ENCODE measurements at regions not wholly inside any gene's neighbourhood (a gene's known extent, or its start where the extent isn't known, plus 50 kb on each side); places are given as distances from the start of the nearest gene placed in this dataset.

- TF ChIP-seq CTCF (conservative IDR thresholded peaks at IDR 0.05; ENCODE audit: low read depth, low read length): no peak
- no peak for DNase-seq (ENCODE audit: low read depth)
Observed at GRCh38 chr1:172717722-172718465, 59.0 kb downstream of the FASLG start.

GRCh38 chr1:172719066-172719627 lies 60.2 kb downstream of the FASLG start:
- no peak for TF ChIP-seq CTCF (conservative IDR thresholded peaks at IDR 0.05; ENCODE audit: low read depth, low read length)
- H3K4me3 ChIP-seq (ENCODE audit: low read depth, low read length): no peak overlapping the region
- no peak for DNase-seq (ENCODE audit: low read depth)

More at GRCh38 chr1:172717722-172718465, 59.0 kb downstream of the FASLG start:
- H3K4me3 ChIP-seq (ENCODE audit: low read depth, low read length): no peak overlapping the region

GRCh38 chr1:172719694-172720138 lies 60.8 kb downstream of the FASLG start:
- H3K4me3 ChIP-seq (ENCODE audit: low read depth, low read length): no peak overlapping the region
- peak; percentile 83 for TF ChIP-seq CTCF (conservative IDR thresholded peaks at IDR 0.05; ENCODE audit: low read depth, low read length)
- peak; percentile 30 for DNase-seq (ENCODE audit: low read depth)

- no peak for TF ChIP-seq CTCF (conservative IDR thresholded peaks at IDR 0.05; ENCODE audit: low read depth, low read length)
- no peak overlapping the region for H3K4me3 ChIP-seq (ENCODE audit: low read depth, low read length)
- no peak for DNase-seq (ENCODE audit: low read depth)
Observed at GRCh38 chr1:172720339-172720738, 61.4 kb downstream of the FASLG start.

GRCh38 chr1:172723251-172723650 lies 64.3 kb downstream of the FASLG start:
- H3K4me3 ChIP-seq (ENCODE audit: low read depth, low read length): no peak overlapping the region
- TF ChIP-seq CTCF (conservative IDR thresholded peaks at IDR 0.05; ENCODE audit: low read depth, low read length): no peak
- no peak for DNase-seq (ENCODE audit: low read depth)

GRCh38 chr1:172724232-172724631 lies 65.3 kb downstream of the FASLG start:
- no peak overlapping the region for H3K4me3 ChIP-seq (ENCODE audit: low read depth, low read length)
- no peak for DNase-seq (ENCODE audit: low read depth)
- TF ChIP-seq CTCF (conservative IDR thresholded peaks at IDR 0.05; ENCODE audit: low read depth, low read length): no peak
